Mesenchymal stem cell (in vitro differentiated cells and primary cell): ENCODE measurements at regions not wholly inside any gene's neighbourhood (a gene's known extent, or its start where the extent isn't known, plus 50 kb on each side); places are given as distances from the start of the nearest gene placed in this dataset.
"Not testable (repeated sequence)": the region's sequence is repeated elsewhere in the genome, so short reads cannot be mapped to it uniquely, and the experiment has no call there.

Experiments
- DNase-seq: peaks from one replicate; pipeline ENCODE4 v3.0.0-alpha.2; 2013
- H2AFZ ChIP-seq: one replicate; pipeline ENCODE4 v1.6.1; 2013; ENCODE audit warnings: low read depth, mild to moderate bottlenecking, control low read depth, inconsistent platforms, low read length, moderate library complexity
- H2AK5ac ChIP-seq: 2 replicates; pipeline ENCODE4 v1.6.1; 2013; ENCODE audit warnings: low read length, moderate library complexity, mild to moderate bottlenecking, inconsistent platforms; ENCODE audit not compliant: severe bottlenecking
- H2BK120ac ChIP-seq: one replicate; pipeline ENCODE4 v1.6.1; 2013; ENCODE audit warnings: low read depth, mild to moderate bottlenecking, inconsistent platforms, low read length, moderate library complexity
- H2BK12ac ChIP-seq, 2 experiments: one replicate each; pipeline ENCODE4 v1.6.1; 2013; ENCODE audit warnings: inconsistent platforms in 2 of 2, low read length in 2 of 2, mild to moderate bottlenecking in 2 of 2, moderate library complexity in 2 of 2, control low read depth in 1 of 2
- H2BK15ac ChIP-seq: one replicate; pipeline ENCODE4 v1.6.1; 2013; ENCODE audit warnings: mild to moderate bottlenecking, low read depth, inconsistent platforms; ENCODE audit not compliant: poor library complexity, severe bottlenecking
- H2BK5ac ChIP-seq: 2 replicates; pipeline ENCODE4 v1.6.1; 2013; ENCODE audit warnings: low read depth, mild to moderate bottlenecking, low read length, control low read depth, inconsistent platforms; ENCODE audit not compliant: poor library complexity, severe bottlenecking
- H3K14ac ChIP-seq, 2 experiments: one replicate each; pipeline ENCODE4 v1.6.1; 2013; ENCODE audit warnings: inconsistent platforms in 2 of 2, low read length in 2 of 2, control low read depth in 1 of 2, mild to moderate bottlenecking in 1 of 2, moderate library complexity in 1 of 2
- H3K18ac ChIP-seq, 2 experiments: one replicate each; pipeline ENCODE4 v1.6.1; 2013; ENCODE audit warnings: inconsistent platforms in 2 of 2, low read length in 2 of 2, control low read depth in 1 of 2, low read depth in 1 of 2, mild to moderate bottlenecking in 1 of 2
- H3K23ac ChIP-seq, 2 experiments: one replicate each; pipeline ENCODE4 v1.6.1; 2013; ENCODE audit warnings: inconsistent platforms in 2 of 2, low read length in 2 of 2, mild to moderate bottlenecking in 2 of 2, moderate library complexity in 2 of 2, control low read depth in 1 of 2
- H3K27ac ChIP-seq: 2 replicates; pipeline ENCODE4 v1.5.1; 2013; ENCODE audit warnings: mild to moderate bottlenecking, moderate library complexity, low read length, control low read depth, inconsistent platforms; ENCODE audit not compliant: poor library complexity, severe bottlenecking
- H3K27me3 ChIP-seq, 2 experiments: 2 replicates each; pipeline versions ENCODE4 v1.6.1 to v1.7.0; 2013; ENCODE audit warnings: low read length in 2 of 2, mild to moderate bottlenecking in 2 of 2, moderate library complexity in 2 of 2, control low read depth in 1 of 2, inconsistent platforms in 1 of 2; ENCODE audit not compliant: control insufficient read depth in 1 of 2, insufficient read depth in 1 of 2
- H3K36me3 ChIP-seq, 2 experiments: 2 replicates each; pipeline versions ENCODE4 v1.6.1 to v1.7.0; 2013; ENCODE audit warnings: low read length in 2 of 2, control low read depth in 1 of 2, inconsistent platforms in 1 of 2, low read depth in 1 of 2, mild to moderate bottlenecking in 1 of 2; ENCODE audit not compliant: insufficient read depth in 2 of 2, control insufficient read depth in 1 of 2
- H3K4ac ChIP-seq, 2 experiments: one replicate each; pipeline ENCODE4 v1.6.1; 2013; ENCODE audit warnings: inconsistent platforms in 2 of 2, low read length in 2 of 2, mild to moderate bottlenecking in 2 of 2, moderate library complexity in 2 of 2, control low read depth in 1 of 2, low read depth in 1 of 2
- H3K4me1 ChIP-seq: 2 replicates; pipeline ENCODE4 v1.6.1; 2013; ENCODE audit warnings: low read depth, low read length, control low read depth; ENCODE audit not compliant: control insufficient read depth, insufficient read depth
- H3K4me2 ChIP-seq: 2 replicates; pipeline ENCODE4 v1.6.1; 2013; ENCODE audit warnings: low read length, mild to moderate bottlenecking, inconsistent platforms; ENCODE audit not compliant: poor library complexity, severe bottlenecking
- H3K4me3 ChIP-seq, 2 experiments: 2 replicates each; pipeline versions ENCODE4 v1.5.1 to v1.7.0; 2013; ENCODE audit warnings: low read length in 2 of 2, mild to moderate bottlenecking in 2 of 2, control low read depth in 1 of 2, low read depth in 1 of 2; ENCODE audit not compliant: insufficient read depth in 1 of 2
- H3K79me1 ChIP-seq: replicated peaks from 2 replicates; pipeline ENCODE4 v1.6.1; 2013; ENCODE audit warnings: mild to moderate bottlenecking, control low read depth, low read length, inconsistent platforms; ENCODE audit not compliant: poor library complexity, severe bottlenecking
- H3K9ac ChIP-seq: 2 replicates; pipeline ENCODE4 v1.7.0; 2013; ENCODE audit warnings: mild to moderate bottlenecking, low read length, moderate library complexity
- H3K9me3 ChIP-seq: 2 replicates; pipeline ENCODE4 v1.7.0; 2013; ENCODE audit warnings: mild to moderate bottlenecking, low read length; ENCODE audit not compliant: control insufficient read depth
- H4K8ac ChIP-seq: one replicate; pipeline ENCODE4 v1.6.1; 2013; ENCODE audit warnings: inconsistent platforms, mild to moderate bottlenecking, low read length, moderate library complexity
- H4K91ac ChIP-seq: one replicate; pipeline ENCODE4 v1.6.1; 2013; ENCODE audit warnings: mild to moderate bottlenecking, low read length, inconsistent platforms
- WGBS: methylation state at CpG from one replicate; pipeline ENCODE4 v1.1.7; 2013; ENCODE audit warnings: mixed read lengths; 5-methylcytosine and 5-hydroxymethylcytosine counted together

DNA sequence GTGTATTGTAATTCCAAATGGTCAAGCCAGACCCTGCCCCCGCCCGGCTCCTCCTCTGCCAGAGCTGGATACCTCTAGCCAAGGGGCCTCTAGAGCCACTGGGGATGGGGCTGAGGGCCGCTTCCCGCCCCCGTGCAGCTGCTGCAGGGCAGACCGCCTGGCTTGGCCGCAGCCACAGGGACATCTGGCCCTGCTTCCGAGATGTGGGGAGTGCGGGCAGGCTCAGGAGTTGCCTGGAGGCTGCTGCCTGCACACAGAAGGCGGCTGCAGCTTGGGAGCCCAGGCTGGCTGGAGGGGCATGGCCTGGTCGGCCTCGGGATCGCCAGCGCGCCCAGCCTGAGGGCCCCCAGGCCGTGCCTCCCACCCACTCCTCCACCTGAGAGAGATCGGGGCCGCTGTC is 79.9 kb upstream of the ZNG1F start:
- no CpG with 5 or more reads among the region's 18 CpGs for WGBS

DNA sequence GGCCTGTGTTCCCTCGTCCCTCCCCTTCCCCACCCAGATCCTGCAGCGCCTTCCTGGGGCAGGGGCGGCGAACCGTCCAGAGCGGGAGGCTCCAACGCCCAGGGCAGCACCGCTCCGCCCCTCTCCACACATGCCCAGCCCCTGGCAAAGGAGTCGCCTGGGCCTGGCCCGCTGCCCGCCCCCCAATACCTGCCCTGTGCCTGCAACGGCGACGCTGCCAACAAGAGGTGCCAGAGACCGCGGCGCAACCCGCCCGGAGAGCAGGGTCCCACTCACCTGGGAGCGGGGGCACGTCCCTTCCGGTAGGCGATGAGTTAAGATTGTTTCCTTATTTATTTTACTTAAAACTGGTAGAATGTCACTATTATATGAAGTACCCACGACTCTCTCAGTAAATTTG is 77.5 kb upstream of the ZNG1F start:
- H3K27me3 ChIP-seq, H2BK5ac ChIP-seq, H2BK12ac ChIP-seq, H3K27ac ChIP-seq, H3K4ac ChIP-seq, H3K36me3 ChIP-seq, H3K9ac ChIP-seq, H3K79me1 ChIP-seq, H4K91ac ChIP-seq, DNase-seq, H2BK15ac ChIP-seq, H2BK120ac ChIP-seq, H3K4me1 ChIP-seq, H3K18ac ChIP-seq, H3K4me3 ChIP-seq, H2AFZ ChIP-seq, H3K23ac ChIP-seq, H3K9me3 ChIP-seq, H2AK5ac ChIP-seq, H3K14ac ChIP-seq, H4K8ac ChIP-seq: not testable (repeated sequence)
- WGBS, result no CpG with 5 or more reads among the region's 25 CpGs
- peak overlapping the region; percentile 16 for H3K4me2 ChIP-seq

More for the DNA sequence above, 79.9 kb upstream of the ZNG1F start:
- H4K8ac ChIP-seq, H3K9me3 ChIP-seq, H3K4ac ChIP-seq, H3K9ac ChIP-seq, H2BK15ac ChIP-seq, H3K27me3 ChIP-seq, H2BK120ac ChIP-seq, H3K23ac ChIP-seq, H2AK5ac ChIP-seq, H3K4me2 ChIP-seq, H2BK5ac ChIP-seq, H3K18ac ChIP-seq, H3K14ac ChIP-seq, H3K4me1 ChIP-seq, H3K36me3 ChIP-seq, H3K79me1 ChIP-seq, H2BK12ac ChIP-seq, H4K91ac ChIP-seq, DNase-seq, H3K27ac ChIP-seq, H3K4me3 ChIP-seq, H2AFZ ChIP-seq: not testable (repeated sequence)

DNA sequence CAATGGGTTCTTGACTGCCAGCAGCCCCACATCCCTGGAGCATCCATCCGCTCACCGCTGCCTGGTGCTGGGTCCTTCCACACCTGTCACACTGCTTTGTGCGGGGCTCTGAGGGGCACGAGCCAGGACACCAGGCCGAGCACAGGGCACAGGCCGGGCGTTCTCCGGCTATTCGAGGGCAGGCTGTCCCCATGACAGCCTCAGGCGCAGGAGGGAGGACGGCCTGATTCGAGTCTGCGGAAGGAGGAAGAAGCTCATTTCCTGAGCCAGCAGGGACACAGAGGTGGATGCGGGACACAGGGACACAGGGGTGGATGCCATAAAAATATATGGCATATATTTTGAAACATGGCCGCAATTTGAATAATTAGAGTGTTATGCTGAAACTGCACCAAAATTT is 76.9 kb upstream of the ZNG1F start:
- not testable (repeated sequence) for H3K23ac ChIP-seq, H3K27me3 ChIP-seq, H3K4me1 ChIP-seq, H4K8ac ChIP-seq, H3K4me3 ChIP-seq, H3K14ac ChIP-seq, H2BK120ac ChIP-seq, H2AK5ac ChIP-seq, H2BK15ac ChIP-seq, H3K9me3 ChIP-seq, H3K4me2 ChIP-seq, H2AFZ ChIP-seq, H3K18ac ChIP-seq, H3K9ac ChIP-seq, H2BK12ac ChIP-seq, H3K27ac ChIP-seq, H3K79me1 ChIP-seq, H3K36me3 ChIP-seq, H2BK5ac ChIP-seq, H4K91ac ChIP-seq, DNase-seq, H3K4ac ChIP-seq
- WGBS, result no CpG with 5 or more reads among the region's 15 CpGs

DNA sequence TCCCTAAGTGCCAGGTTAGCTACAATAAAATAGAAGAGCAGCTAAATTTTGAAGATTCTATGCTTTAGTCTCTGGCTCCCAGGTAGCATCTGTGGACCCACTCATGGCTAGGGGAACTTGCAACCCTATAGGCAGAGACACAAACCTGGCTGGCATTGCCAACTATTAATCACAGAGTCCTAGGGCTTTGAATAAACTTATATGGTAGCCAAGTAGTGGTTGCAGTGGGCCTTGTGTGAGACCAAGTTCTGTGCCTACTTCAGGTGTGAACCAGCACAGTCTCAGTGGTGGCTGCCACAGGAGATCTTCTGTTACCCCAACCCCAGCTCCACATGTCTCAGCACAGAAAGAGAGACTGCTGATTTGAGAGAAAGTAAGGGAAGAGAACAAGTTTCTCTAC is 62.9 kb upstream of the ZNG1F start:
- H3K27me3 ChIP-seq, H3K36me3 ChIP-seq, H2BK120ac ChIP-seq, H3K18ac ChIP-seq, H4K8ac ChIP-seq, H4K91ac ChIP-seq, H3K9me3 ChIP-seq, H3K14ac ChIP-seq, DNase-seq, H3K4me3 ChIP-seq, H3K4me2 ChIP-seq, H2AFZ ChIP-seq, H3K27ac ChIP-seq, H3K23ac ChIP-seq, H2BK5ac ChIP-seq, H2BK15ac ChIP-seq, H2BK12ac ChIP-seq, H3K79me1 ChIP-seq, H3K4ac ChIP-seq, H3K9ac ChIP-seq, H2AK5ac ChIP-seq, H3K4me1 ChIP-seq: not testable (repeated sequence)
